Skeletal muscle satellite cell (primary cell): ENCODE measurements at regions not wholly inside any gene's neighbourhood (a gene's known extent, or its start where the extent isn't known, plus 50 kb on each side); places are given as distances from the start of the nearest gene placed in this dataset. TPM values are rescaled to one million over a fixed set of nuclear protein-coding genes. Genes with fewer than 3 reads are reported as not detected.
"Not testable (repeated sequence)": the region's sequence is repeated elsewhere in the genome, so short reads cannot be mapped to it uniquely, and the experiment has no call there.

Experiments
- H3K27me3 ChIP-seq: 2 replicates; pipeline ENCODE4 v1.7.0; 2013; ENCODE audit warnings: low read length; ENCODE audit not compliant: control insufficient read depth, insufficient read depth
- H3K36me3 ChIP-seq: 2 replicates; pipeline ENCODE4 v1.7.0; 2013; ENCODE audit warnings: mild to moderate bottlenecking, control low read depth, low read length; ENCODE audit not compliant: insufficient read depth
- H3K4me1 ChIP-seq: 2 replicates; pipeline ENCODE4 v1.7.0; 2013; ENCODE audit warnings: low read length; ENCODE audit not compliant: control insufficient read depth, insufficient read depth
- H3K4me2 ChIP-seq: 2 replicates; pipeline ENCODE4 v1.7.0; 2013; ENCODE audit warnings: mild to moderate bottlenecking, low read length
- H3K4me3 ChIP-seq: 2 replicates; pipeline ENCODE4 v1.7.0; 2013; ENCODE audit warnings: low read length
- H3K9ac ChIP-seq: 2 replicates; pipeline ENCODE4 v1.7.0; 2013; ENCODE audit warnings: mild to moderate bottlenecking, low read depth, low read length, moderate library complexity
- H3K9me3 ChIP-seq: replicated peaks from 2 replicates; pipeline ENCODE4 v1.7.0; 2013; ENCODE audit warnings: mild to moderate bottlenecking, control low read depth, low read length
- small RNA-seq: library from RNA; depleted of rRNA; stranded (forward); fragments of <200 nt; gene quantifications from one replicate; pipeline ENCODE3, GENCODE V24; 2012

DNA sequence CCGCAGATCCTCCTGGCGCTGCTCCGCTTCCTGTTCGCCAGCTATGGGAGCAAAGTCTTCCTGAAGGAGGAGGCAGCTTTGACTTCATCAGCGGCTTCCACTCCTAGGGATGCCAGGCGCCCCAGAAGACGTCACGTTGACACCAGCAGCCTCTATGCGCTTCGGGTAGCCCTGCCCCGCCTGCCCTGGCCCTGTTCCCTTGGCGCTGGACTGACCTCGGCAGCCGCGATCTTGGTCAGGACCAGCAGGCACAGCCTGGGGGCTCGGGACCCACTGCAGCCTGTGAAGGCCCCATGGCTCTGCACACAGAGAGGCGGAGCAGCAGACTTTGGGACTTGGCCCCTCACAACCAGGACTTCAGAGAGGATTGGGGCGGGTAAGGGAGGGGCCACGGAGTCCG, 957.8 kb downstream of the RPIA start:
- H3K4me2 ChIP-seq, H3K9me3 ChIP-seq, H3K27me3 ChIP-seq, H3K4me3 ChIP-seq, H3K36me3 ChIP-seq, H3K9ac ChIP-seq, H3K4me1 ChIP-seq: not testable (repeated sequence)

DNA sequence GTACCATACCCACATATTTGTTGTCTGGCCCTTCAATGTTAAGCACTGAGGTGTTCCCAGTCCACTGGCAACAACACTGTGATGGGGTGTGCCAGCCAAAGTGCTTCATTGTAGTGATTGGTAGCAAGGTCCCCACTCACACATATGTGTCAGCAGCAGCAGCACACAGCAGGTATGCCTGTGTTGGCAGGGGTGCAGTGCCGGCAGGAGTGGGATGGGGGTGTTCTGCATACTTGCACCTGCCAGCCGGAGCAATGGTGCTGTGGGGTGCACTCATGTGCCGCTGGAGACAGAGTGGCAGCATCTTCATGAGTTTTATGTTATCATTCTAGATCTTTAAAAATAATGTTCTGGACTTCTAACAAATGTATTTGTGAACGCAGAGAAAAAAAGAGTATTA, 987.8 kb downstream of the RPIA start:
- H3K4me2 ChIP-seq, H3K36me3 ChIP-seq, H3K9ac ChIP-seq, H3K27me3 ChIP-seq, H3K4me1 ChIP-seq, H3K9me3 ChIP-seq, H3K4me3 ChIP-seq: not testable (repeated sequence)

Small RNAs in the stretch of these regions (small RNA-seq; reads per million reads assigned to genes)
- not detected for gene RF00001
